ENCODE measurements at regions not wholly inside any gene's neighbourhood (a gene's known extent, or its start where the extent isn't known, plus 50 kb on each side); places are given as distances from the start of the nearest gene placed in this dataset.
A peak's percentile ranks its signal among the peaks of the same experiment; 100 is the strongest.
"Not testable (repeated sequence)": the region's sequence is repeated elsewhere in the genome, so short reads cannot be mapped to it uniquely, and the experiment has no call there.

GRCh38 chr4:118410138-118410537 is 57.3 kb upstream of the PRSS12 start:
- DNase-seq (ENCODE audit: extremely low read depth in 1 of 11, low read depth in 9 of 11, low spot score in 4 of 11): no peak

GRCh38 chr4:118417325-118417724 is 64.5 kb upstream of the PRSS12 start:
- no peak for DNase-seq (ENCODE audit: extremely low read depth in 1 of 11, low read depth in 9 of 11, low spot score in 4 of 11)

GRCh38 chr4:118417800-118418199 is 65.0 kb upstream of the PRSS12 start:
- DNase-seq (ENCODE audit: extremely low read depth in 1 of 11, low read depth in 9 of 11, low spot score in 4 of 11): not testable (repeated sequence)

- DNase-seq (ENCODE audit: extremely low read depth in 1 of 11, low read depth in 9 of 11, low spot score in 4 of 11): not testable (repeated sequence)
These were observed 65.6 kb upstream of the PRSS12 start for GRCh38 chr4:118418396-118418795.

- DNase-seq (ENCODE audit: extremely low read depth in 1 of 11, low read depth in 9 of 11, low spot score in 4 of 11): not testable (repeated sequence)
These were observed 66.8 kb upstream of the PRSS12 start for GRCh38 chr4:118419626-118420025.

GRCh38 chr4:118424062-118424461 is 71.3 kb upstream of the PRSS12 start:
- peak in 6 of 11 donors; percentile 1 to 9 (median 4) for DNase-seq (ENCODE audit: extremely low read depth in 1 of 11, low read depth in 9 of 11, low spot score in 4 of 11)

GRCh38 chr4:118428881-118429280 is 76.1 kb upstream of the PRSS12 start:
- not testable (repeated sequence) for DNase-seq (ENCODE audit: extremely low read depth in 1 of 11, low read depth in 9 of 11, low spot score in 4 of 11)

- not testable (repeated sequence) for DNase-seq (ENCODE audit: extremely low read depth in 1 of 11, low read depth in 9 of 11, low spot score in 4 of 11)
These were observed 79.6 kb upstream of the PRSS12 start for GRCh38 chr4:118432359-118432758.

GRCh38 chr4:118433612-118434375 is 81.0 kb upstream of the PRSS12 start:
- not testable (repeated sequence) for DNase-seq (ENCODE audit: extremely low read depth in 1 of 11, low read depth in 9 of 11, low spot score in 4 of 11)

- DNase-seq (ENCODE audit: extremely low read depth in 1 of 11, low read depth in 9 of 11, low spot score in 4 of 11): not testable (repeated sequence)
These were observed 82.6 kb upstream of the PRSS12 start for GRCh38 chr4:118435415-118435814.

- DNase-seq (ENCODE audit: extremely low read depth in 1 of 11, low read depth in 9 of 11, low spot score in 4 of 11): not testable (repeated sequence)
These were observed 89.5 kb upstream of the PRSS12 start for GRCh38 chr4:118442115-118442837.

- not testable (repeated sequence) for DNase-seq (ENCODE audit: extremely low read depth in 1 of 11, low read depth in 9 of 11, low spot score in 4 of 11)
These were observed 94.6 kb upstream of the PRSS12 start for GRCh38 chr4:118447397-118447796.

GRCh38 chr4:118454857-118455256 is 102.1 kb upstream of the PRSS12 start:
- not testable (repeated sequence) for DNase-seq (ENCODE audit: extremely low read depth in 1 of 11, low read depth in 9 of 11, low spot score in 4 of 11)

GRCh38 chr4:118461435-118461834 is 108.6 kb upstream of the PRSS12 start:
- DNase-seq (ENCODE audit: extremely low read depth in 1 of 11, low read depth in 9 of 11, low spot score in 4 of 11): not testable (repeated sequence)

GRCh38 chr4:118465831-118466230 is 113.0 kb upstream of the PRSS12 start:
- DNase-seq (ENCODE audit: extremely low read depth in 1 of 11, low read depth in 9 of 11, low spot score in 4 of 11): not testable (repeated sequence)

- DNase-seq (ENCODE audit: extremely low read depth in 1 of 11, low read depth in 9 of 11, low spot score in 4 of 11): not testable (repeated sequence)
These were observed 121.3 kb upstream of the PRSS12 start for GRCh38 chr4:118474001-118474626.

- DNase-seq (ENCODE audit: extremely low read depth in 1 of 11, low read depth in 9 of 11, low spot score in 4 of 11): not testable (repeated sequence)
These were observed 122.0 kb upstream of the PRSS12 start for GRCh38 chr4:118474771-118475170.

- not testable (repeated sequence) for DNase-seq (ENCODE audit: extremely low read depth in 1 of 11, low read depth in 9 of 11, low spot score in 4 of 11)
These were observed 123.1 kb upstream of the PRSS12 start for GRCh38 chr4:118475901-118476300.

- not testable (repeated sequence) for DNase-seq (ENCODE audit: extremely low read depth in 1 of 11, low read depth in 9 of 11, low spot score in 4 of 11)
These were observed 125.0 kb upstream of the PRSS12 start for GRCh38 chr4:118477826-118478225.

- not testable (repeated sequence) for DNase-seq (ENCODE audit: extremely low read depth in 1 of 11, low read depth in 9 of 11, low spot score in 4 of 11)
These were observed 133.1 kb upstream of the PRSS12 start for GRCh38 chr4:118485801-118486314.
